Nucleus accumbens (tissue), 56 donors: ENCODE measurements at regions not wholly inside any gene's neighbourhood (a gene's known extent, or its start where the extent isn't known, plus 50 kb on each side); places are given as distances from the start of the nearest gene placed in this dataset.
"Not testable (repeated sequence)": the region's sequence is repeated elsewhere in the genome, so short reads cannot be mapped to it uniquely, and the experiment has no call there.

Experiments used
- DNase-seq, 56 donors: peaks; one replicate each; lab custom pipeline; 2025; lab: John Stamatoyannopoulos, UW

DNA sequence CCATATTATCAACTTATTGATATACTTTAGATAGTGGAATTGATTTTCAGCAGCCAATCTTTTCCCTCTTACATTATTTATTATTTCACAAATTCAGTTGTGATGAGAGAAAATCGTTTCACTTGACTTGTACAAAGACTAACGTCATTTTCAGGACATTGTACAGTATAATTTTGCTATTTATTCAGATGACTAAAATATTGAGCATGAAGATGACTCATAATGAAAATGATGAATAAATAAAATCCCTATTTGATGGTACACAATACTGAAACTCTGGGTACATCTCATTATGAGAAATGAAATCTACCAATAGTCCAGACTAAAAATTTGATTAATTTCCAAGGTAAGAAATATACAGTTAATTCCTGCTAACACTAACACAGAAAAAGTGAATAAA lies 316.4 kb downstream of the CCDC74A start:
- DNase-seq: not testable (repeated sequence)

DNA sequence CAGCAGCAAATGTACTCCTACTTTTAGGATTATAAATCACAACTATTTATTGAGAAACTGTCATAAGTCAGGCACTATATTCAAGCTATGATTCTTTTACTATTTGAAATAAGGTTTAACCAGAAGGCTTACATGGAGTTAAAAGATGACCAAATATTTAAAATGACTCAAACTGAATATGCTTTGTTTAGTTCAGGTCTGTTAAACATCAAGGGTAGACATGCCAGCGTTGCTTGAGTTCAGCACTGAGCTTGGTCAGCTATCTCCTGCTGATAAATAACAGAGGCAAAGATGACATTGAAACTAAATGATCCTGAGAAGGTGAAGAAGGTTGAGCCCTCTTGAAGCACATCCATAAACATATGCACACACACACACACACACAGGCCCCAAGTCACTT lies 305.6 kb downstream of the ANKRD30BL start:
- not testable (repeated sequence) for DNase-seq

DNA sequence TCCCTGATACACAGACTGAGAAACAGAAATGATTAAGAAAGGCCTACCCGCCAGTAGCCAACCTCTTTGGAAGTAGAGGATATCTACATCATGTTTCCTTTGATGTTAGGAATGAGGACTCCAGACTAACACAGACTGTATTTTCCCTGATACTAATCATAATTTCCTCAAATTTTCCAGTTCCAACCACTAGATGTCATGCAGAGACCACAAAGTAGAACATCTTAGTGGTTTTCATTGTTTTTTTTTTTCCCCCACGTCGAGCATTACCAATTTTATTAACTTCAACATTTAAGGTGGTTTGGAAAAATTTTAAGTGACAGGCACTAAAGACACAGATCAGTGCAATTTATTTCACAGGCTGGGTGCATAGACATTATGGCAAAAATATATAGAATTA lies 303.6 kb downstream of the ANKRD30BL start:
- not testable (repeated sequence) for DNase-seq
